ENCODE measurements at regions not wholly inside any gene's neighbourhood (a gene's known extent, or its start where the extent isn't known, plus 50 kb on each side); places are given as distances from the start of the nearest gene placed in this dataset.

DNA sequence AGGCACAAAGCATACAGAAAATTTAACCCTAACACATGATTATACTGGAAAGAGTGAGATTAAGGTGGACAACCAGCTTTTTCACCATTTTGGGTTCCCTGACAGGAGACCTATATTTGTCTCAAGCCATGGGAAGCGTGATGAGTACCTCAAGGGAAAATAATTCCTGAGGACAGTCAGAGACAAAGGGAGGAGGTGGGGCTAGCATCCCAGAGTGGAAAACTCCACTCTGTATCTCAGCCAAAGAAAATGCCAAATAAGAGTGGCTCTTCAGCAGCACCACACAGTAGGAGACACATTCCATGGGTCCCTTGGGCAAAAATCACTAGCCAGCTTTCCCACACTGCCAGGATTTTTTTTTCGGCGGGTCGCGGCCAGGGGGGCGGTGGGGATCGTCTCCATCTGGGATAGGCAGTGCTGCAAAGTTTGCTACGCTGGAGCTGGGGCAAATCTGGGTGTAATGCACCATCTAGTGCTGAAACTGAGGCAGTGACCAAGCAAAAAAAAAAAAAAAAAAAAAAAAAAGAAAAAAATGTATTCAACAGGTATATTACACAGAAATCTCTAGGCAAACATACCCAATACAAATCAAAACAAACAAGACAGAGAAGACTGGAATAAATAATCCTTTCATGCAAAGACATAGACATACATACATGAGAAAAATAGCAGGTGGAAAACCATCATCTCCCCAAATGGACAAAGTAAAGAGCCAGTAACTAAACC is 77.3 kb upstream of the SLC35F1 start:
- no peak for TF ChIP-seq CTBP1 (IDR thresholded peaks at IDR 0.05; ENCODE audit: borderline replicate concordance)
- TF ChIP-seq L3MBTL2 (conservative IDR thresholded peaks at IDR 0.05): no peak
- TF ChIP-seq BHLHE40 (IDR thresholded peaks at IDR 0.05; ENCODE audit: borderline replicate concordance): no peak
- TF ChIP-seq FOXA1 (IDR thresholded peaks at IDR 0.05): no peak
- no peak for TF ChIP-seq HDGF (IDR thresholded peaks at IDR 0.05; ENCODE audit: borderline replicate concordance)
- TF ChIP-seq ARNT (IDR thresholded peaks at IDR 0.05): no peak
